ENCODE measurements at regions not wholly inside any gene's neighbourhood (a gene's known extent, or its start where the extent isn't known, plus 50 kb on each side); places are given as distances from the start of the nearest gene placed in this dataset.

DNA sequence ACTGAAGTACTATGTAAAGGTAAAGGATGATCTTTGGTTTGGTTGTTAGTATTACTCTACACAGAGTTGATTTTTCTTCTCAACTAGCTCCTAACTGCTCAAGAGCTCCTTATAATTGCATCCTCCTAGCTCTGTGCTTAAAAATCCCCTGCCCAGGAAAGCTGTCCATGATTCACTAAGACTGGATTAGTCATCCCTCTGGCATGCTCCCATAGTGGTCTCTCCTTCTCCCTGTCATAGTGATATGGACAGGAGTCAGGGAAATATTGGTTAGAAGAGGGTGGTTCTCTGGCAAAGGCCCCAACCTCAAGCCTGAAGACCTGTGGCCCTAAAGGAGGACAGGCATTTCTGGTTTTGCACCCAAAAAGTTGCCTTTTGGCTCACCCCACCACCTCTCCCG is 242.3 kb upstream of the KCNIP4 start:
- no peak for TF ChIP-seq POLR2A (IDR thresholded peaks at IDR 0.05)
- TF ChIP-seq, protein P1, sequence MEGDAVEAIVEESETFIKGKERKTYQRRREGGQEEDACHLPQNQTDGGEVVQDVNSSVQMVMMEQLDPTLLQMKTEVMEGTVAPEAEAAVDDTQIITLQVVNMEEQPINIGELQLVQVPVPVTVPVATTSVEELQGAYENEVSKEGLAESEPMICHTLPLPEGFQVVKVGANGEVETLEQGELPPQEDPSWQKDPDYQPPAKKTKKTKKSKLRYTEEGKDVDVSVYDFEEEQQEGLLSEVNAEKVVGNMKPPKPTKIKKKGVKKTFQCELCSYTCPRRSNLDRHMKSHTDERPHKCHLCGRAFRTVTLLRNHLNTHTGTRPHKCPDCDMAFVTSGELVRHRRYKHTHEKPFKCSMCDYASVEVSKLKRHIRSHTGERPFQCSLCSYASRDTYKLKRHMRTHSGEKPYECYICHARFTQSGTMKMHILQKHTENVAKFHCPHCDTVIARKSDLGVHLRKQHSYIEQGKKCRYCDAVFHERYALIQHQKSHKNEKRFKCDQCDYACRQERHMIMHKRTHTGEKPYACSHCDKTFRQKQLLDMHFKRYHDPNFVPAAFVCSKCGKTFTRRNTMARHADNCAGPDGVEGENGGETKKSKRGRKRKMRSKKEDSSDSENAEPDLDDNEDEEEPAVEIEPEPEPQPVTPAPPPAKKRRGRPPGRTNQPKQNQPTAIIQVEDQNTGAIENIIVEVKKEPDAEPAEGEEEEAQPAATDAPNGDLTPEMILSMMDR (IDR thresholded peaks at IDR 0.05): no peak
